Uterus (tissue), 3 donors: ENCODE measurements at regions not wholly inside any gene's neighbourhood (a gene's known extent, or its start where the extent isn't known, plus 50 kb on each side); places are given as distances from the start of the nearest gene placed in this dataset.

Experiments used
- DNase-seq, 2 donors: peaks; one replicate each; pipeline ENCODE4 v3.0.0-alpha.2; 2019 to 2020
- H3K27ac ChIP-seq, 2 donors: fragments of 200-600 bp; sonication (generic); 1 replicate in 1 of 2; 2 replicates in 1 of 2; pipeline ENCODE4 v1.5.1; 2016 to 2018
- H3K27me3 ChIP-seq, 2 donors: fragments of 200-600 bp; sonication (generic); one replicate each; pipeline ENCODE4 v1.5.1; 2018 to 2019; ENCODE audit warnings: control low read depth in 1 of 2
- H3K36me3 ChIP-seq, 2 donors: fragments of 200-600 bp; sonication (generic); one replicate each; pipeline ENCODE4 v1.5.1; 2019; ENCODE audit warnings: control low read depth in 1 of 2
- H3K4me1 ChIP-seq, 2 donors: fragments of 200-600 bp; sonication (generic); one replicate each; pipeline ENCODE4 v1.5.1; 2018 to 2019; ENCODE audit warnings: control low read depth in 1 of 2
- H3K4me3 ChIP-seq, 2 donors: fragments of 200-600 bp; sonication (generic); 1 replicate in 1 of 2; 2 replicates in 1 of 2; pipeline ENCODE4 v1.5.1; 2018 to 2019; ENCODE audit warnings: mild to moderate bottlenecking in 1 of 2
- H3K9me3 ChIP-seq, 2 donors: fragments of 200-600 bp; sonication (generic); one replicate each; pipeline ENCODE4 v1.5.1; 2019; ENCODE audit warnings: control low read depth in 1 of 2
- POLR2A ChIP-seq, 2 donors: fragments of 450-650 bp; IDR thresholded peaks; one replicate each; pipeline ENCODE4 v1.6.1; 2016; ENCODE audit warnings: antibody characterized with exemption in 2 of 2, mild to moderate bottlenecking in 1 of 2, moderate library complexity in 1 of 2
- intact Hi-C: fragments of 100-400 bp; cut with DNase I; formaldehyde crosslinking; loops from one replicate; pipeline ENCODE4 v1.15.1; 2023; ENCODE audit warnings: low total_unique reads
- TF ChIP-seq, protein P1 (sequence below), 4 experiments: fragments of 200-600 bp in 2 of 4; fragments of 450-650 bp in 2 of 4; sonication (generic) in 2 of 4; IDR thresholded peaks; one replicate each; pipeline ENCODE4 v1.5.1; 2016 to 2019; ENCODE audit warnings: antibody characterized with exemption in 4 of 4, mild to moderate bottlenecking in 2 of 4, moderate library complexity in 1 of 4
- donor health status: DM: yes; HTN: yes; CAD: no.

DNA sequence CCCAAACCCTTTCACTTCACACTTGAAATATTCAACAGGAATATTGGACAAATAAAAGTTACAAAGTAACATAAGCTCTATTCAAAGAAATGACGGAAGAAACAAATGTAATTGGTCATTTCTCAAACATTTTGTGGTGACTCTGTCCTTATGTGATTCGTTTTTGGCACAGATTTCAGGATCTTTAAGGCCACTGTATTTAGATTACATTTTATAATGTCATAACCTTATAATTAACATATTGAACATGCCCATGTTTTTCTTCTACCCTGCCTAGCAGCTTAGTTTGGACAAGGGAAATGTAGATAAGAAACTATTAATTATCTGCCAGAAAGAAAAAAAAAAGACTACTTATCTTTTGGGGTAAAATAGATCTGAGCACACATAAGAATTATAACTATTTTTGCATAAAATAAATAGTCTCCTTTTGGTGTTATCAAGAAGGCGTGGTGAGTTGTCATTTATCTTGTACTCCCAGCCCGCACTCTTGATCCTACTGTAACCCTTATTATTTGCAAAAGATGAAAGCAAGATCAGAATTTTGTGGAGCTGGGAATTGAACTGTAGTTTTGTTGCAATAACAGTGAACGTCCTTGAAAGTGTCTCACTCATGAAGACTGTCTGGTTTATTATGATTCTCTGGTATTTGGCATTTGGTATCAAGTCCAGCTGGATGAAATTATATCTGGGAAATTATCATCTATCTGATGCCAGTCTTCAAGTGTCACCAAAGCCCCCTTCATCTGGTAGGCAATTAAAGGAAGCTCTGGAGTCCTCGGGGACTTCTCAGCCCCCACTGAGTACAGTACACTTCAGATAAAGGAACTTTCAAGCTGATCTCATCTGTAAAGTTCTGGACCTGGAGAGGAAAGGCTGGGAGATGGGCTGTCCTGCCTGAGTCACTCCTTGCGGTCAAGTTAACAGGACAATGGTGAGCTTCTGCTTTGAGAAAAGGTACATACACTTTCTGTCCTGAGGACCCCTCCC is 175.7 kb upstream of the INHBA start:
- H3K4me1 ChIP-seq = no peaks in the 10 kb centered on the region
- intact Hi-C loops = no loop called here
- no peaks in the 10 kb centered on the region for H3K9me3 ChIP-seq
- no peaks in the 10 kb centered on the region for H3K36me3 ChIP-seq
- no peaks in the 10 kb centered on the region for H3K27me3 ChIP-seq
- TF ChIP-seq POLR2A (IDR thresholded peaks at IDR 0.05) = no peak
- TF ChIP-seq, protein P1, sequence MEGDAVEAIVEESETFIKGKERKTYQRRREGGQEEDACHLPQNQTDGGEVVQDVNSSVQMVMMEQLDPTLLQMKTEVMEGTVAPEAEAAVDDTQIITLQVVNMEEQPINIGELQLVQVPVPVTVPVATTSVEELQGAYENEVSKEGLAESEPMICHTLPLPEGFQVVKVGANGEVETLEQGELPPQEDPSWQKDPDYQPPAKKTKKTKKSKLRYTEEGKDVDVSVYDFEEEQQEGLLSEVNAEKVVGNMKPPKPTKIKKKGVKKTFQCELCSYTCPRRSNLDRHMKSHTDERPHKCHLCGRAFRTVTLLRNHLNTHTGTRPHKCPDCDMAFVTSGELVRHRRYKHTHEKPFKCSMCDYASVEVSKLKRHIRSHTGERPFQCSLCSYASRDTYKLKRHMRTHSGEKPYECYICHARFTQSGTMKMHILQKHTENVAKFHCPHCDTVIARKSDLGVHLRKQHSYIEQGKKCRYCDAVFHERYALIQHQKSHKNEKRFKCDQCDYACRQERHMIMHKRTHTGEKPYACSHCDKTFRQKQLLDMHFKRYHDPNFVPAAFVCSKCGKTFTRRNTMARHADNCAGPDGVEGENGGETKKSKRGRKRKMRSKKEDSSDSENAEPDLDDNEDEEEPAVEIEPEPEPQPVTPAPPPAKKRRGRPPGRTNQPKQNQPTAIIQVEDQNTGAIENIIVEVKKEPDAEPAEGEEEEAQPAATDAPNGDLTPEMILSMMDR (IDR thresholded peaks at IDR 0.05) = no peak
- no peak overlapping the region for H3K27ac ChIP-seq
- H3K4me3 ChIP-seq = no peak overlapping the region
- no peak for DNase-seq

DNA sequence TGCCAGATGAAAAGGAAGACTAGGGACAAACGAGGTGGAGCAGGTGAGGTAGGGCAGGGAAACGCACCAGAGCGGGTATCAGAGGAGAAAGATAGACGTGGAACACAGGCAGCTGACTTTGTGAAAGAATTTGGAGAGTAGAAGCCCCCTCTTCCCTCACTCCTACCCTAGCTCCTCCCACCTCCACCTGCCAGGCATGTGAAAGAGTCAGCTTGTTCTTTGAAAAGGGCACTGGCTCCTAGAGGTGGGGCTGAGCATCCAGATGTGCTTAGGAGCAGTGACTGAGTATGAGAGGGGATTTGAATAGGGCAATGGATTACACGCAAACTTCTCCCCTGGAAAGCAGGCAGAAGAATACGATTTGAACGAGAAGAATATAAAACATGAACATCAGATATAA is 174.2 kb upstream of the INHBA start:
- intact Hi-C loops = no loop called here
- DNase-seq = no peak
- Histone ChIP-seq H3K9me3 (no peaks in the 10 kb centered on the region), H3K4me1 (no peaks in the 10 kb centered on the region), H3K4me3 (no peak overlapping the region), H3K36me3 (no peaks in the 10 kb centered on the region), H3K27ac (no peak overlapping the region), H3K27me3 (no peaks in the 10 kb centered on the region)
- TF ChIP-seq POLR2A (IDR thresholded peaks at IDR 0.05) = no peak
- TF ChIP-seq, protein P1 (IDR thresholded peaks at IDR 0.05) = no peak

DNA sequence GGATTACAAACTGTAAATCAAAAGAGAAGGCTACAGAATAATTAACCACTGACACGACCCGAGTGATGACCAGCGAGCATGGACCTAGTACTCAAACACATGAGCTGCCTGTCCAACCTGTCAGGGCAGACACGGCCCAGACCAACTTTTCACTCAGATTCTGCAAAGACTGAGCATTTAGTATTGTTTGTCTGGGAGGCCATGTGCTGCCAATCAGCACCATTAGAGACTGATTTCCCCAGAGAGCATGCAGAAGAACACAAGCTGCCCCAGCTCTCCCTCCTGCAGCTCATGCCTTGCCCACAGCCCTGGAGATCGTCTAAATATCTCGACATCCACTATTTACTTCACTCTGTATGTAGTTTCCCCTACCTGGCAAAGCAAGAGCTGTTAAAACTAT is 172.6 kb upstream of the INHBA start:
- no peak overlapping the region for H3K4me3 ChIP-seq
- no peak for TF ChIP-seq POLR2A (IDR thresholded peaks at IDR 0.05)
- TF ChIP-seq, protein P1 (IDR thresholded peaks at IDR 0.05) = no peak
- no peaks in the 10 kb centered on the region for H3K4me1 ChIP-seq
- no peaks in the 10 kb centered on the region for H3K36me3 ChIP-seq
- DNase-seq = no peak
- H3K27ac ChIP-seq = no peak overlapping the region
- H3K9me3 ChIP-seq = no peaks in the 10 kb centered on the region
- no peaks in the 10 kb centered on the region for H3K27me3 ChIP-seq
- intact Hi-C loops = no loop called here

DNA sequence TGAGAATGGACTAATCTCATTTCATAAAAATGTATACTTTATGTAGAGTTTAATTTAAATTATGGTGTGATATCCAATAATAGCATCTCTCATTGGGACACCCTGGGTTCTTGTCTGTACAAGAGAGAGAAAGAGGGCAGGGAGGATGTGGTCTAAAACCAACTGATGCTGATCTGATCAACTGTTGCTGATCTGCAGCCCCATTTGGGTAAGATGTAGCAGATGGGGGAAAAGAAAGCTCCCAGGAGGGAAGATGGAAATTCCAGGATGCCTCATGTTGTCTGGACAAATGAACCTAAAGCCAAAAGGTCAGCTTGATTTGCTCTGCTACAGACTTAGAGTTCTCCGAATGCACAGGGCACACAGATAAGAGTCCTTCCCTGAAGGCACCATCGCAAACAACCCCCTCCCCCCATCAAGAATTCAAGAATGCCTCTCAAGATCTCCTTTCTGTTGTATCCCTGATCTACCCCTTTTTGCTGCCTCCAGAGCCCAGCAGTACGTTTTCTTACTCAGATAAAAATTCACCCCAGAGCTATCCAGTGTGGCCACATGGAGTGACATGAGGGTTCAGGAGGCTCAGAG is 171.4 kb upstream of the INHBA start:
- no peak overlapping the region for H3K4me3 ChIP-seq
- TF ChIP-seq POLR2A (IDR thresholded peaks at IDR 0.05) = no peak
- TF ChIP-seq, protein P1 (IDR thresholded peaks at IDR 0.05) = no peak
- intact Hi-C loops = no loop called here

DNA sequence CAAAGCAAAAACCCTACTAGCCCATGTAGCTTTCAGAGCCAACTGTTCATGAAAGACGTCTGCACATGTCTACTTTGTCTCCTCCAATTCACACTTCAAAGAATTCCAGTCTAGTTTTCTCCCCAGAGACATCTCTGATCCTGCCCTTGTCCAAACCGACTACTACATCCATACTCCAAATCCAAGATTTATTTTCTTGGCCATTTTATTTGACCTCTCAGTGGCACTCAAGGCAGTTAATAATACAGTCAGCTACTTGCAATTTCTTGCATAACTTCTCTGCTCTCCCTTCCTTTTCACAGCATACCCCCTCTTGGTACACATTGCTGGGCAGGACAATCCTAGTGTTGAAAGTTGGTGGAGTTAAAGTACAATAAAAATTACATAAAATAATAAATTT is 170.9 kb upstream of the INHBA start:
- Histone ChIP-seq H3K4me1 (no peaks in the 10 kb centered on the region), H3K9me3 (no peaks in the 10 kb centered on the region), H3K36me3 (no peaks in the 10 kb centered on the region), H3K27me3 (no peaks in the 10 kb centered on the region), H3K4me3 (no peak overlapping the region), H3K27ac (no peak overlapping the region)
- intact Hi-C loops = no loop called here
- TF ChIP-seq POLR2A (IDR thresholded peaks at IDR 0.05) = no peak
- TF ChIP-seq, protein P1 (IDR thresholded peaks at IDR 0.05) = no peak
- DNase-seq = no peak

More for the DNA sequence above, 171.4 kb upstream of the INHBA start:
- Histone ChIP-seq H3K36me3 (no peaks in the 10 kb centered on the region), H3K27ac (no peak overlapping the region), H3K4me1 (no peaks in the 10 kb centered on the region), H3K9me3 (no peaks in the 10 kb centered on the region), H3K27me3 (no peaks in the 10 kb centered on the region)
- DNase-seq = no peak
